C1 segment of cervical spinal cord (tissue), 14 donors: ENCODE measurements at regions not wholly inside any gene's neighbourhood (a gene's known extent, or its start where the extent isn't known, plus 50 kb on each side); places are given as distances from the start of the nearest gene placed in this dataset.
"Not testable (repeated sequence)": the region's sequence is repeated elsewhere in the genome, so short reads cannot be mapped to it uniquely, and the experiment has no call there.

ENCODE experiments used
- DNase-seq, 14 donors: peaks; one replicate each; lab custom pipeline; 2025; lab: John Stamatoyannopoulos, UW

- DNase-seq: no peak
Observed at GRCh38 chr4:72876946-72877345, 192.6 kb downstream of the COX18 start.

- no peak for DNase-seq
Observed at GRCh38 chr4:72875545-72875944, 194.0 kb downstream of the COX18 start.

- no peak for DNase-seq
Observed at GRCh38 chr4:72875138-72875537, 194.4 kb downstream of the COX18 start.

GRCh38 chr4:72864898-72865297, 204.6 kb downstream of the COX18 start:
- no peak for DNase-seq

- DNase-seq: not testable (repeated sequence)
Observed at GRCh38 chr4:72864277-72864676, 205.2 kb downstream of the COX18 start.

GRCh38 chr4:72860766-72861165, 208.8 kb downstream of the COX18 start:
- no peak for DNase-seq

GRCh38 chr4:72858328-72858727, 211.2 kb downstream of the COX18 start:
- DNase-seq: no peak

- DNase-seq: no peak
Observed at GRCh38 chr4:72857787-72858186, 211.7 kb downstream of the COX18 start.

GRCh38 chr4:72857216-72857615, 212.3 kb downstream of the COX18 start:
- DNase-seq: no peak

- DNase-seq: no peak
Observed at GRCh38 chr4:72846280-72847111, 223.0 kb downstream of the COX18 start.

GRCh38 chr4:72843466-72843865, 226.1 kb downstream of the COX18 start:
- DNase-seq: no peak

- no peak for DNase-seq
Observed at GRCh38 chr4:72842323-72842722, 227.2 kb downstream of the COX18 start.

GRCh38 chr4:72840166-72840565, 229.3 kb downstream of the COX18 start:
- DNase-seq: not testable (repeated sequence)

- no peak for DNase-seq
Observed at GRCh38 chr4:72828864-72829263, 240.7 kb downstream of the COX18 start.

GRCh38 chr4:72827968-72828367, 241.5 kb downstream of the COX18 start:
- DNase-seq: no peak

GRCh38 chr4:72820107-72820506, 249.4 kb downstream of the COX18 start:
- DNase-seq: no peak

- DNase-seq: no peak
Observed at GRCh38 chr4:72817012-72817411, 248.0 kb upstream of the ADAMTS3 start.

- no peak for DNase-seq
Observed at GRCh38 chr4:72814241-72814640, 245.2 kb upstream of the ADAMTS3 start.

GRCh38 chr4:72809208-72809607, 240.2 kb upstream of the ADAMTS3 start:
- DNase-seq: no peak

- DNase-seq: no peak
Observed at GRCh38 chr4:72805284-72805683, 236.3 kb upstream of the ADAMTS3 start.

- DNase-seq: no peak
Observed at GRCh38 chr4:72797486-72797885, 228.5 kb upstream of the ADAMTS3 start.

GRCh38 chr4:72791054-72791453, 222.0 kb upstream of the ADAMTS3 start:
- DNase-seq: no peak

GRCh38 chr4:72786401-72786990, 217.5 kb upstream of the ADAMTS3 start:
- DNase-seq: no peak
